DND-41 (cell line): ENCODE measurements at regions not wholly inside any gene's neighbourhood (a gene's known extent, or its start where the extent isn't known, plus 50 kb on each side); places are given as distances from the start of the nearest gene placed in this dataset.

Experiments
- ATAC-seq: fragments of 200-7000 bp; cut with Tn5 transposase; 3 replicates; pipeline ENCODE4 v1.9.1; 2021; ENCODE audit warnings: low read depth; ENCODE audit not compliant: insufficient read depth
- DNase-seq: peaks from one replicate; pipeline ENCODE4 v3.0.0-alpha.2; 2020
- H2AFZ ChIP-seq: 2 replicates; pipeline ENCODE4 v1.6.0; 2012; ENCODE audit warnings: low read depth, low read length
- H3K27ac ChIP-seq: 2 replicates; pipeline ENCODE4 v1.5.1; 2012; ENCODE audit warnings: low read length, inconsistent platforms
- H3K27me3 ChIP-seq: fragments of 200-600 bp; sonication (generic); 2 replicates; pipeline ENCODE4 v1.6.0; 2012; ENCODE audit warnings: low read length, mild to moderate bottlenecking, inconsistent platforms; ENCODE audit not compliant: insufficient read depth, poor library complexity
- H3K36me3 ChIP-seq: 2 replicates; pipeline ENCODE4 v1.5.1; 2012; ENCODE audit warnings: low read length, inconsistent platforms; ENCODE audit not compliant: insufficient read depth
- H3K4me1 ChIP-seq: 2 replicates; pipeline ENCODE4 v1.5.1; 2012; ENCODE audit warnings: mild to moderate bottlenecking, low read length; ENCODE audit not compliant: insufficient read depth
- H3K4me2 ChIP-seq: 2 replicates; pipeline ENCODE4 v1.6.0; 2012; ENCODE audit warnings: mild to moderate bottlenecking, moderate library complexity, low read length, inconsistent platforms; ENCODE audit not compliant: insufficient read depth
- H3K4me3 ChIP-seq, 2 experiments: fragments of 200-600 bp in 1 of 2; shearing (Covaris generic) in 1 of 2; 2 replicates each; pipeline ENCODE4 v1.5.1; 2012 to 2016; ENCODE audit warnings: inconsistent platforms in 2 of 2, low read length in 2 of 2, mild to moderate bottlenecking in 2 of 2, low read depth in 1 of 2, moderate library complexity in 1 of 2
- H3K79me2 ChIP-seq: 2 replicates; pipeline ENCODE4 v1.6.0; 2012; ENCODE audit warnings: low read length, inconsistent platforms; ENCODE audit not compliant: insufficient read depth
- H3K9ac ChIP-seq: 2 replicates; pipeline ENCODE4 v1.6.0; 2012; ENCODE audit warnings: low read depth, mild to moderate bottlenecking, inconsistent platforms, low read length, moderate library complexity
- H3K9me3 ChIP-seq: 2 replicates; pipeline ENCODE4 v1.5.1; 2012; ENCODE audit warnings: low read length, moderate library complexity, mild to moderate bottlenecking, inconsistent platforms; ENCODE audit not compliant: insufficient read depth, severe bottlenecking
- H4K20me1 ChIP-seq: 2 replicates; pipeline ENCODE4 v1.6.0; 2012; ENCODE audit warnings: low read length; ENCODE audit not compliant: insufficient read depth
- CTCF ChIP-seq: IDR thresholded peaks from 2 replicates; pipeline ENCODE4 v1.5.1; 2012; ENCODE audit warnings: borderline replicate concordance, low read length, moderate library complexity, mild to moderate bottlenecking; ENCODE audit not compliant: poor library complexity, severe bottlenecking; ENCODE audit errors: extremely low read depth
- EZH2 ChIP-seq: IDR thresholded peaks from 3 replicates; pipeline ENCODE4 v1.6.1; 2012; ENCODE audit warnings: borderline replicate concordance, low read depth, mild to moderate bottlenecking, moderate library complexity, low read length, inconsistent platforms; ENCODE audit not compliant: severe bottlenecking

GRCh38 chr18:76145521-76146376 is 349.3 kb downstream of the ZNF516 start:
- no peak for TF ChIP-seq EZH2
- TF ChIP-seq CTCF: no peak
- no peak overlapping the region for H3K4me2 ChIP-seq
- H2AFZ ChIP-seq: no peak overlapping the region
- H3K9me3 ChIP-seq: no peaks in the 10 kb centered on the region
- H3K27me3 ChIP-seq: no peaks in the 10 kb centered on the region
- no peak overlapping the region for H3K4me3 ChIP-seq
- H3K79me2 ChIP-seq: no peaks in the 10 kb centered on the region
- no peaks in the 10 kb centered on the region for H3K36me3 ChIP-seq
- H3K4me1 ChIP-seq: no peaks in the 10 kb centered on the region
- no peak for DNase-seq
- no peak for ATAC-seq
- no peak overlapping the region for H3K9ac ChIP-seq
- H3K27ac ChIP-seq: no peak overlapping the region
- no peaks in the 10 kb centered on the region for H4K20me1 ChIP-seq

- Histone ChIP-seq H3K27me3 (no peaks in the 10 kb centered on the region), H3K4me1 (no peaks in the 10 kb centered on the region), H3K4me3 (no peak overlapping the region), H3K4me2 (no peak overlapping the region), H3K27ac (no peak overlapping the region), H3K9me3 (no peaks in the 10 kb centered on the region), H2AFZ (no peak overlapping the region), H3K9ac (no peak overlapping the region), H4K20me1 (no peaks in the 10 kb centered on the region), H3K36me3 (no peaks in the 10 kb centered on the region), H3K79me2 (no peaks in the 10 kb centered on the region)
- TF ChIP-seq CTCF: no peak
- DNase-seq (no peak), ATAC-seq (no peak)
These were observed 350.2 kb downstream of the ZNF516 start for GRCh38 chr18:76144844-76145243.

- H3K4me3 ChIP-seq: no peak overlapping the region
- no peak overlapping the region for H2AFZ ChIP-seq
- no peaks in the 10 kb centered on the region for H3K4me1 ChIP-seq
- no peaks in the 10 kb centered on the region for H3K27me3 ChIP-seq
- no peaks in the 10 kb centered on the region for H3K36me3 ChIP-seq
- no peaks in the 10 kb centered on the region for H3K9me3 ChIP-seq
- no peak overlapping the region for H3K4me2 ChIP-seq
- DNase-seq (no peak), ATAC-seq (no peak)
- H4K20me1 ChIP-seq: no peaks in the 10 kb centered on the region
- TF ChIP-seq CTCF (no peak), EZH2 (no peak)
- no peak overlapping the region for H3K9ac ChIP-seq
- no peak overlapping the region for H3K27ac ChIP-seq
- H3K79me2 ChIP-seq: no peaks in the 10 kb centered on the region
These were observed 352.4 kb downstream of the ZNF516 start for GRCh38 chr18:76142611-76143010.
